ENCODE measurements at regions not wholly inside any gene's neighbourhood (a gene's known extent, or its start where the extent isn't known, plus 50 kb on each side); places are given as distances from the start of the nearest gene placed in this dataset.
"Not testable (repeated sequence)": the region's sequence is repeated elsewhere in the genome, so short reads cannot be mapped to it uniquely, and the experiment has no call there.

GRCh38 chr2:123826729-123827271 lies 198.3 kb upstream of the CNTNAP5 start:
- TF ChIP-seq CTCF (conservative IDR thresholded peaks at IDR 0.05; ENCODE audit: low read length) = no peak

GRCh38 chr2:123839326-123839725 lies 185.8 kb upstream of the CNTNAP5 start:
- no peak overlapping the region for H3K4me3 ChIP-seq (ENCODE audit: low read length)
- DNase-seq (ENCODE audit: low read depth) = no peak
- TF ChIP-seq CTCF (conservative IDR thresholded peaks at IDR 0.05; ENCODE audit: low read length) = no peak

More at GRCh38 chr2:123826729-123827271, 198.3 kb upstream of the CNTNAP5 start:
- no peak overlapping the region for H3K4me3 ChIP-seq (ENCODE audit: low read length)
- DNase-seq (ENCODE audit: low read depth) = no peak

- TF ChIP-seq CTCF (conservative IDR thresholded peaks at IDR 0.05; ENCODE audit: low read length) = no peak
- no peak overlapping the region for H3K4me3 ChIP-seq (ENCODE audit: low read length)
- no peak for DNase-seq (ENCODE audit: low read depth)
Measured at GRCh38 chr2:123840016-123840415, 185.1 kb upstream of the CNTNAP5 start.

- no peak for TF ChIP-seq CTCF (conservative IDR thresholded peaks at IDR 0.05; ENCODE audit: low read length)
- DNase-seq (ENCODE audit: low read depth) = no peak
- H3K4me3 ChIP-seq (ENCODE audit: low read length) = no peak overlapping the region
Measured at GRCh38 chr2:123840574-123840973, 184.5 kb upstream of the CNTNAP5 start.

- H3K4me3 ChIP-seq (ENCODE audit: low read length) = no peak overlapping the region
- TF ChIP-seq CTCF (conservative IDR thresholded peaks at IDR 0.05; ENCODE audit: low read length) = no peak
- DNase-seq (ENCODE audit: low read depth) = no peak
Measured at GRCh38 chr2:123851281-123851680, 173.8 kb upstream of the CNTNAP5 start.

GRCh38 chr2:123853161-123853560 lies 171.9 kb upstream of the CNTNAP5 start:
- no peak overlapping the region for H3K4me3 ChIP-seq (ENCODE audit: low read length)
- no peak for DNase-seq (ENCODE audit: low read depth)
- TF ChIP-seq CTCF (conservative IDR thresholded peaks at IDR 0.05; ENCODE audit: low read length) = no peak

- DNase-seq (ENCODE audit: low read depth); H3K4me3 ChIP-seq (ENCODE audit: low read length): not testable (repeated sequence)
Measured at GRCh38 chr2:123859031-123859430, 166.1 kb upstream of the CNTNAP5 start.

- no peak for DNase-seq (ENCODE audit: low read depth)
- H3K4me3 ChIP-seq (ENCODE audit: low read length) = no peak overlapping the region
- no peak for TF ChIP-seq CTCF (conservative IDR thresholded peaks at IDR 0.05; ENCODE audit: low read length)
Measured at GRCh38 chr2:123864416-123864815, 160.7 kb upstream of the CNTNAP5 start.
